ENCODE measurements at regions not wholly inside any gene's neighbourhood (a gene's known extent, or its start where the extent isn't known, plus 50 kb on each side); places are given as distances from the start of the nearest gene placed in this dataset.

- no peak for TF ChIP-seq CTCF (IDR thresholded peaks at IDR 0.05)
- TF ChIP-seq POLR2AphosphoS5 (IDR thresholded peaks at IDR 0.05): no peak
- no peak for TF ChIP-seq POLR2A (IDR thresholded peaks at IDR 0.05)
These were observed 408.9 kb upstream of the MPDZ start for GRCh38 chr9:13688223-13688989.

Data from stomach (tissue), 4 donors.